Keratinocyte (primary cell): ENCODE measurements at regions not wholly inside any gene's neighbourhood (a gene's known extent, or its start where the extent isn't known, plus 50 kb on each side); places are given as distances from the start of the nearest gene placed in this dataset.

Experiments
- CTCF ChIP-seq, 3 experiments: IDR thresholded peaks in 1 of 3; conservative IDR thresholded peaks in 1 of 3; optimal IDR thresholded peaks in 1 of 3; 2 replicates in 2 of 3; 3 replicates in 1 of 3; pipeline versions ENCODE3 to v1.5.1; 2011; ENCODE audit warnings: low read length in 3 of 3, mild to moderate bottlenecking in 3 of 3, moderate library complexity in 2 of 3, control low read depth in 1 of 3, inconsistent platforms in 1 of 3; ENCODE audit not compliant: insufficient read depth in 2 of 3; ENCODE audit errors: extremely low read depth in 1 of 3
- EZH2 ChIP-seq: IDR thresholded peaks from one replicate; pipeline ENCODE4 v1.6.1; 2012; ENCODE audit warnings: inconsistent platforms, mild to moderate bottlenecking, low read length, moderate library complexity

GRCh38 chr4:141541851-141542250, 94.5 kb upstream of the IL15 start:
- TF ChIP-seq CTCF (optimal IDR thresholded peaks at IDR 0.05 in 1 of 3, IDR thresholded peaks at IDR 0.05 in 1 of 3, conservative IDR thresholded peaks at IDR 0.05 in 1 of 3; ENCODE audit: extremely low read depth in 1 of 3, insufficient read depth in 2 of 3, low read length in 3 of 3) (no peak), EZH2 (no peak)
